Astrocyte (in vitro differentiated cells and primary cell): ENCODE measurements at regions not wholly inside any gene's neighbourhood (a gene's known extent, or its start where the extent isn't known, plus 50 kb on each side); places are given as distances from the start of the nearest gene placed in this dataset.

Experiments used
- DNase-seq: peaks from one replicate; pipeline ENCODE4 v3.0.0-alpha.2; 2010; ENCODE audit warnings: low read depth
- FAIRE-seq: peaks from 2 replicates; lab custom pipeline; 2011; peaks lifted over from hg19 to GRCh38; lab: Jason Lieb, UNC
- H2AFZ ChIP-seq: 2 replicates; pipeline ENCODE4 v1.6.0; 2012; ENCODE audit warnings: low read depth, low read length, inconsistent platforms
- H3K27ac ChIP-seq: 2 replicates; pipeline ENCODE4 v1.5.1; 2011; ENCODE audit warnings: low read depth, low read length, inconsistent platforms
- H3K27me3 ChIP-seq: 2 replicates; pipeline ENCODE4 v1.6.0; 2011; ENCODE audit warnings: low read length, inconsistent platforms; ENCODE audit not compliant: insufficient read depth
- H3K36me3 ChIP-seq: 2 replicates; pipeline ENCODE4 v1.5.1; 2011; ENCODE audit warnings: low read length, inconsistent platforms; ENCODE audit not compliant: insufficient read depth
- H3K4me1 ChIP-seq: 2 replicates; pipeline ENCODE4 v1.5.1; 2011; ENCODE audit warnings: low read length, inconsistent platforms; ENCODE audit not compliant: insufficient read depth
- H3K4me2 ChIP-seq: 2 replicates; pipeline ENCODE4 v1.6.0; 2012; ENCODE audit warnings: low read length, inconsistent platforms
- H3K4me3 ChIP-seq: 2 replicates; pipeline ENCODE4 v1.5.1; 2011; ENCODE audit warnings: low read depth, mild to moderate bottlenecking, low read length, inconsistent platforms; ENCODE audit not compliant: insufficient read depth
- H3K79me2 ChIP-seq: 2 replicates; pipeline ENCODE4 v1.6.0; 2012; ENCODE audit warnings: mild to moderate bottlenecking, low read length, inconsistent platforms; ENCODE audit not compliant: insufficient read depth
- H3K9ac ChIP-seq: 2 replicates; pipeline ENCODE4 v1.6.0; 2012; ENCODE audit warnings: mild to moderate bottlenecking, low read length, inconsistent platforms
- H3K9me3 ChIP-seq: 2 replicates; pipeline ENCODE4 v1.5.1; 2012; ENCODE audit warnings: low read depth, mild to moderate bottlenecking, low read length, inconsistent platforms; ENCODE audit not compliant: insufficient read depth
- H4K20me1 ChIP-seq: 2 replicates; pipeline ENCODE4 v1.6.0; 2012; ENCODE audit warnings: low read length, inconsistent platforms; ENCODE audit not compliant: insufficient read depth
- H3K27ac Mint-ChIP-seq: one replicate; pipeline ENCODE4 v1.8.0; 2021; ENCODE audit warnings: mild to moderate bottlenecking, mixed read lengths; ENCODE audit not compliant: unreplicated experiment
- H3K27me3 Mint-ChIP-seq: one replicate; pipeline ENCODE4 v1.8.0; 2021; ENCODE audit warnings: low read depth, mixed read lengths; ENCODE audit not compliant: unreplicated experiment
- H3K36me3 Mint-ChIP-seq: one replicate; pipeline ENCODE4 v1.8.0; 2021; ENCODE audit warnings: low read depth, mixed read lengths; ENCODE audit not compliant: unreplicated experiment
- H3K4me1 Mint-ChIP-seq: one replicate; pipeline ENCODE4 v1.8.0; 2021; ENCODE audit warnings: low read depth, mixed read lengths; ENCODE audit not compliant: unreplicated experiment
- H3K4me3 Mint-ChIP-seq: one replicate; pipeline ENCODE4 v1.8.0; 2021; ENCODE audit warnings: mild to moderate bottlenecking, moderate library complexity, mixed read lengths; ENCODE audit not compliant: unreplicated experiment
- H3K9me3 Mint-ChIP-seq: one replicate; pipeline ENCODE4 v1.8.0; 2021; ENCODE audit warnings: mild to moderate bottlenecking, mixed read lengths; ENCODE audit not compliant: unreplicated experiment
- EZH2 ChIP-seq: IDR thresholded peaks from 2 replicates; pipeline ENCODE4 v1.6.1; 2012; ENCODE audit warnings: mild to moderate bottlenecking, low read length, inconsistent platforms; ENCODE audit not compliant: insufficient read depth
- TF ChIP-seq, protein P1 (sequence below): IDR thresholded peaks from 2 replicates; pipeline ENCODE4 v1.5.1; 2011; ENCODE audit warnings: low read depth, mild to moderate bottlenecking, inconsistent platforms, low read length, moderate library complexity; ENCODE audit not compliant: insufficient read depth

DNA sequence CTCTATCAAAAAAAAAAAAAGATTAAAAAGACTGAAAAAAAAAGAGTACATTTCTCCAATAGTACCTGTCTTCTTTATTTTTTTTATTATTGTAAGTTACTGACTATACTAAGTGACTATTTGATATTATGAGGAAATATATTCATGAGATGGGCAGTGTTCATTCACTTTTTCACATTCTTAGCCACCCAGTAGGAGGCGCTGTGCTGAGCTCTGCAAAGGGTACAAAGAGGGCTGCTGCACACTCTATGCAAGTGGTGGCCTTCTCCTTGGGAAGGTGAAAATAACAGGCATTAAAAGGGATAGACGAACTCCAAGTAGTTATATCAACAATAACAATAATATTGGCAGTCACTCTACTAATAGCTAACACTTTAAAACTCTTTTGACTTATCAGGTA lies 1034.9 kb upstream of the FANCL start:
- no peak for DNase-seq
- Mint-ChIP-seq H3K9me3 (peaks cover 2% of the 10 kb centered on the region), H3K27ac (no peak overlapping the region), H3K4me3 (no peak overlapping the region), H3K27me3 (no peaks in the 10 kb centered on the region), H3K36me3 (no peaks in the 10 kb centered on the region), H3K4me1 (no peaks in the 10 kb centered on the region)
- Histone ChIP-seq H3K79me2 (no peaks in the 10 kb centered on the region), H3K9me3 (no peaks in the 10 kb centered on the region), H3K4me1 (no peaks in the 10 kb centered on the region), H3K4me2 (no peak overlapping the region), H4K20me1 (no peaks in the 10 kb centered on the region), H3K27me3 (no peaks in the 10 kb centered on the region), H3K4me3 (no peak overlapping the region), H3K27ac (no peak overlapping the region), H2AFZ (no peak overlapping the region), H3K9ac (no peak overlapping the region), H3K36me3 (no peaks in the 10 kb centered on the region)
- no peak for FAIRE-seq
- TF ChIP-seq, protein P1, sequence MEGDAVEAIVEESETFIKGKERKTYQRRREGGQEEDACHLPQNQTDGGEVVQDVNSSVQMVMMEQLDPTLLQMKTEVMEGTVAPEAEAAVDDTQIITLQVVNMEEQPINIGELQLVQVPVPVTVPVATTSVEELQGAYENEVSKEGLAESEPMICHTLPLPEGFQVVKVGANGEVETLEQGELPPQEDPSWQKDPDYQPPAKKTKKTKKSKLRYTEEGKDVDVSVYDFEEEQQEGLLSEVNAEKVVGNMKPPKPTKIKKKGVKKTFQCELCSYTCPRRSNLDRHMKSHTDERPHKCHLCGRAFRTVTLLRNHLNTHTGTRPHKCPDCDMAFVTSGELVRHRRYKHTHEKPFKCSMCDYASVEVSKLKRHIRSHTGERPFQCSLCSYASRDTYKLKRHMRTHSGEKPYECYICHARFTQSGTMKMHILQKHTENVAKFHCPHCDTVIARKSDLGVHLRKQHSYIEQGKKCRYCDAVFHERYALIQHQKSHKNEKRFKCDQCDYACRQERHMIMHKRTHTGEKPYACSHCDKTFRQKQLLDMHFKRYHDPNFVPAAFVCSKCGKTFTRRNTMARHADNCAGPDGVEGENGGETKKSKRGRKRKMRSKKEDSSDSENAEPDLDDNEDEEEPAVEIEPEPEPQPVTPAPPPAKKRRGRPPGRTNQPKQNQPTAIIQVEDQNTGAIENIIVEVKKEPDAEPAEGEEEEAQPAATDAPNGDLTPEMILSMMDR, result no peak
- no peak for TF ChIP-seq EZH2

- Histone ChIP-seq H3K9me3 (no peaks in the 10 kb centered on the region), H3K4me3 (no peak overlapping the region), H3K4me1 (no peaks in the 10 kb centered on the region), H3K4me2 (no peak overlapping the region), H3K36me3 (no peaks in the 10 kb centered on the region), H3K27me3 (no peaks in the 10 kb centered on the region), H3K9ac (no peak overlapping the region), H3K79me2 (no peaks in the 10 kb centered on the region), H3K27ac (no peak overlapping the region), H2AFZ (no peak overlapping the region), H4K20me1 (no peaks in the 10 kb centered on the region)
- no peak for DNase-seq
- H3K27ac Mint-ChIP-seq, result no peak overlapping the region
- H3K36me3 Mint-ChIP-seq, result no peaks in the 10 kb centered on the region
- no peaks in the 10 kb centered on the region for H3K9me3 Mint-ChIP-seq
- H3K4me3 Mint-ChIP-seq, result no peak overlapping the region
- no peaks in the 10 kb centered on the region for H3K4me1 Mint-ChIP-seq
- TF ChIP-seq, protein P1, result no peak
- TF ChIP-seq EZH2, result no peak
- H3K27me3 Mint-ChIP-seq, result no peaks in the 10 kb centered on the region
- no peak for FAIRE-seq
These were observed 1025.3 kb upstream of the FANCL start for GRCh38 chr2:59266453-59266852.

DNA sequence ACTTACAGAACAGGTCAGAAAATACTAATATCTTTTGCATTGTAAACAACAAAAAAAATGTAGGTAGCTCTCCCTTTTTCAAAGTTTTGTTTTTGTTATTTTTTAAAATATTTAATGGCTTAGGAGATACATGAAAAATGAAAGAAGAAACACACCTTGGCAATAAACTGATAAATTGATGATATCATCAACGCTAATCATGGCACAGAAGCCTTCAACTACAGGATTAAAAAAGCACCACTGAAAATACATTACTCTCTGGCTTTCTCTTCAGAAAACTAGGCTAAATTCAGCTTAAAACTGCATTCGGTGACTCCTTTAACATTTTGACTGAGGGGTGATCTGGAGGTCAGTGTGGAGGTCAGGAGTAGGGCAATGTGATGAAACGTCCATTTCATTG lies 1018.8 kb upstream of the FANCL start:
- no peak for FAIRE-seq
- Histone ChIP-seq H3K9ac (no peak overlapping the region), H4K20me1 (no peaks in the 10 kb centered on the region), H2AFZ (no peak overlapping the region), H3K4me2 (no peak overlapping the region), H3K9me3 (no peaks in the 10 kb centered on the region), H3K27me3 (no peaks in the 10 kb centered on the region), H3K4me3 (no peak overlapping the region), H3K4me1 (no peaks in the 10 kb centered on the region), H3K27ac (no peak overlapping the region), H3K79me2 (no peaks in the 10 kb centered on the region), H3K36me3 (no peaks in the 10 kb centered on the region)
- TF ChIP-seq, protein P1, result no peak
- TF ChIP-seq EZH2, result no peak
- Mint-ChIP-seq H3K4me1 (no peaks in the 10 kb centered on the region), H3K36me3 (no peaks in the 10 kb centered on the region), H3K27me3 (no peaks in the 10 kb centered on the region), H3K9me3 (no peaks in the 10 kb centered on the region), H3K27ac (no peak overlapping the region), H3K4me3 (no peak overlapping the region)
- DNase-seq, result no peak
